Panc1 (cell line): ENCODE measurements at regions not wholly inside any gene's neighbourhood (a gene's known extent, or its start where the extent isn't known, plus 50 kb on each side); places are given as distances from the start of the nearest gene placed in this dataset.

Source experiments
- ATAC-seq: fragments of 200-7000 bp; cut with Tn5 transposase; 2 replicates; pipeline ENCODE4 v1.9.1; 2020; ENCODE audit warnings: mild to moderate bottlenecking, moderate library complexity
- BruUV-seq: library from RNA; stranded (reverse); fragments of 400-500 nt; replicated peaks from 2 replicates; lab custom pipeline; 2021; lab: Mats Ljungman, UMichigan
- CTCF ChIA-PET: fragments of 300-600 bp; sonication (Branson Sonifier 250); formaldehyde crosslinking; loops from one replicate; lab custom pipeline; 2022; ENCODE audit warnings: antibody characterized with exemption; lab: Charles Lee
- POLR2A ChIA-PET: fragments of 300-600 bp; sonication (Branson Sonifier 250); formaldehyde crosslinking; loops from one replicate; lab custom pipeline; 2022; ENCODE audit warnings: antibody characterized with exemption; lab: Charles Lee
- DNase-seq: peaks from one replicate; pipeline ENCODE4 v3.0.0-alpha.2; 2010; ENCODE audit warnings: low read depth, low spot score
- H3K27ac ChIP-seq: 2 replicates; pipeline ENCODE4 v1.5.1; 2011; ENCODE audit warnings: mild to moderate bottlenecking, low read length, inconsistent platforms
- H3K27me3 ChIP-seq: fragments of 200-500 bp; sonication (Bioruptor generic); 2 replicates; pipeline ENCODE4 v1.6.0; 2014; ENCODE audit warnings: low read length, inconsistent platforms; ENCODE audit not compliant: control insufficient read depth, insufficient read depth
- H3K36me3 ChIP-seq: fragments of 200-500 bp; sonication (Bioruptor generic); 2 replicates; pipeline ENCODE4 v1.5.1; 2014; ENCODE audit warnings: inconsistent platforms, mild to moderate bottlenecking, low read length, moderate library complexity; ENCODE audit not compliant: control insufficient read depth, insufficient read depth
- H3K4me1 ChIP-seq: 2 replicates; pipeline ENCODE4 v1.5.1; 2011; ENCODE audit warnings: inconsistent platforms, mild to moderate bottlenecking, low read length, moderate library complexity; ENCODE audit not compliant: control insufficient read depth, insufficient read depth
- H3K4me3 ChIP-seq, 2 experiments: 2 replicates each; pipeline ENCODE4 v1.5.1; 2011 to 2012; ENCODE audit warnings: low read depth in 2 of 2, low read length in 2 of 2, mild to moderate bottlenecking in 2 of 2, inconsistent platforms in 1 of 2, moderate library complexity in 1 of 2
- H3K9me3 ChIP-seq: fragments of 200-500 bp; sonication (Bioruptor generic); 2 replicates; pipeline ENCODE4 v1.5.1; 2014; ENCODE audit warnings: low read depth, mild to moderate bottlenecking, inconsistent platforms, low read length, moderate library complexity; ENCODE audit not compliant: control insufficient read depth, insufficient read depth
- CTCF ChIP-seq: fragments of 450-650 bp; IDR thresholded peaks from 2 replicates; pipeline ENCODE4 v1.5.1; 2017; ENCODE audit warnings: mild to moderate bottlenecking
- POLR2AphosphoS5 ChIP-seq: IDR thresholded peaks from 2 replicates; pipeline ENCODE4 v1.6.1; 2012; ENCODE audit warnings: mild to moderate bottlenecking, low read depth, low read length, moderate library complexity
- REST ChIP-seq, 2 experiments: IDR thresholded peaks; 2 replicates each; pipeline ENCODE4 v1.6.1; 2011 to 2012; ENCODE audit warnings: low read depth in 2 of 2, control low read depth in 1 of 2, low read length in 1 of 2, mild to moderate bottlenecking in 1 of 2, moderate library complexity in 1 of 2; ENCODE audit not compliant: insufficient read depth in 1 of 2
- SIN3A ChIP-seq: IDR thresholded peaks from 2 replicates; pipeline ENCODE4 v1.6.1; 2012; ENCODE audit warnings: low read depth, mild to moderate bottlenecking, low read length, moderate library complexity, borderline replicate concordance; ENCODE audit not compliant: insufficient read depth
- TCF7L2 ChIP-seq: IDR thresholded peaks from 2 replicates; pipeline ENCODE4 v1.6.1; 2011; ENCODE audit warnings: mild to moderate bottlenecking, low read depth, low read length, inconsistent platforms
- in situ Hi-C: cut with HindIII; loops from 2 replicates; pipeline ENCODE4 v1.10.0; 2016; ENCODE audit warnings: low sequenced_read_pairs, low pct_unique_long_range_greater_than_20kb
- intact Hi-C: fragments of 100-400 bp; cut with micrococcal nuclease; formaldehyde crosslinking; loops from one replicate; pipeline ENCODE4 v1.10.0; 2022; ENCODE audit not compliant: unreplicated experiment

- ChIA-PET POLR2A (no interaction called here), CTCF (no interaction called here)
- Histone ChIP-seq H3K9me3 (no peaks in the 10 kb centered on the region), H3K4me1 (no peaks in the 10 kb centered on the region), H3K27me3 (no peaks in the 10 kb centered on the region; the same call in 1 of the 2 replicates), H3K4me3 (no peak overlapping the region), H3K27ac (no peak overlapping the region), H3K36me3 (no peaks in the 10 kb centered on the region)
- BruUV-seq, result no TSS peak
- DNase-seq, result no peak
- in situ Hi-C loops (no loop called here), intact Hi-C loops (no loop called here)
- no peak for ATAC-seq
- no peak for TF ChIP-seq REST (IDR thresholded peaks at IDR 0.05; ENCODE audit: insufficient read depth in 1 of 2, low read depth in 2 of 2, low read length in 1 of 2)
- no peak for TF ChIP-seq SIN3A
- TF ChIP-seq CTCF, result no peak
- TF ChIP-seq POLR2AphosphoS5, result no peak
- TF ChIP-seq TCF7L2, result no peak
These were observed 172.1 kb downstream of the KLF13 start for GRCh38 chr15:31498756-31499155.

DNA sequence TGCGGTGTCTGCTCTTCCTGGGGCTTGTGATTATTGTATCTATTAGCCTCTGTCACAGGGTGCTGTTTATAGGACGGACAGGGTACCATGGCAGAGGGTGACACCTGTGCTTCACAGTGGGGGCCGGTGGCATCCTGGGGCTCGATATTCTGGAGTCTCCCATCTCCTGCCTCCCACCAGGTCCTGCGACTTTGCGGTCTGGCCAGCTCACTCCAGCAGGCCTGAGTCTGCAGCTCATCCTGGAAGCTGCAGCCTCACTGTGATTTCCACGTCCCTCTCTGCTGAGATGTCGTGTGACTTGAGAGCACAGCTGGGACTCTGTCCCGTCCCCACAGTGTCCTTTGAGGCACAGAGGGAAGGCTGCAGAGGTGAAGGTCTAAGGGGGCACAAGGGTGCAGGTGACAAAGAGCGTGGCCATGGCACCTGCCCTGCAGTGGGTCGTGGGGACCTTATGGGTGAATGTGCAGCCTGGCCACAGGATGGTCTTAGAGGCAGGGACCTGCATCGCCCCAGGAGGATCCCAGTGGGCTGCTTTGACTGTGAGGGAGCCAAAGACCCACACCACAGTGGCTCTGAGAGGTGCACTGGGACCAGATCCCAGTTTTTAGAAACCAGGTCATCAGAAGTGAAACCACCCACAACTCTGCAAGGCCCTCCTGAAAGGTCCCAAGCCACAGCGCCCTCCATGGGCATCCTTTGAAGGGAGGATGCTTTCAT lies 172.8 kb downstream of the KLF13 start:
- H3K27ac ChIP-seq, result no peak overlapping the region
- in situ Hi-C loops (no loop called here), intact Hi-C loops (no loop called here)
- H3K9me3 ChIP-seq, result no peaks in the 10 kb centered on the region
- no peaks in the 10 kb centered on the region for H3K4me1 ChIP-seq
- ATAC-seq (no peak), DNase-seq (no peak)
- no peak overlapping the region for H3K4me3 ChIP-seq
- CTCF ChIA-PET, result no interaction called here
- BruUV-seq, result no TSS peak
- TF ChIP-seq REST (IDR thresholded peaks at IDR 0.05; ENCODE audit: insufficient read depth in 1 of 2, low read depth in 2 of 2, low read length in 1 of 2) (no peak), POLR2AphosphoS5 (no peak), TCF7L2 (no peak), CTCF (no peak), SIN3A (no peak)
- POLR2A ChIA-PET, result no interaction called here
- H3K27me3 ChIP-seq, result no peaks in the 10 kb centered on the region; the same call in 1 of the 2 replicates
- H3K36me3 ChIP-seq, result no peaks in the 10 kb centered on the region
